Right atrium auricular region (tissue), 2 donors: ENCODE measurements at regions not wholly inside any gene's neighbourhood (a gene's known extent, or its start where the extent isn't known, plus 50 kb on each side); places are given as distances from the start of the nearest gene placed in this dataset.

Experiments
- DNase-seq: peaks from one replicate; pipeline ENCODE4 v3.0.0-alpha.2; 2019; ENCODE audit warnings: low spot score
- H3K27ac ChIP-seq, 2 donors: fragments of 200-600 bp; sonication (generic); 1 replicate in 1 of 2; 2 replicates in 1 of 2; pipeline ENCODE4 v1.5.1; 2016 to 2019
- H3K27me3 ChIP-seq, 2 donors: fragments of 200-600 bp; sonication (generic); one replicate each; pipeline versions ENCODE4 v1.5.1 to v1.6.0; 2017 to 2019
- H3K36me3 ChIP-seq: fragments of 200-600 bp; sonication (generic); one replicate; pipeline ENCODE4 v1.5.1; 2016
- H3K4me1 ChIP-seq, 2 donors: fragments of 200-600 bp; sonication (generic); one replicate each; pipeline versions ENCODE4 v1.5.1 to v1.6.0; 2017 to 2019
- H3K4me3 ChIP-seq, 2 donors: fragments of 200-600 bp; sonication (generic); 1 replicate in 1 of 2; 2 replicates in 1 of 2; pipeline ENCODE4 v1.5.1; 2017 to 2019; ENCODE audit warnings: mild to moderate bottlenecking in 1 of 2, moderate library complexity in 1 of 2
- H3K9me3 ChIP-seq, 2 donors: fragments of 200-600 bp; sonication (generic); one replicate each; pipeline ENCODE4 v1.5.1; 2019
- TF ChIP-seq, protein P1 (sequence below), 2 donors: fragments of 200-600 bp; sonication (generic); IDR thresholded peaks; one replicate each; pipeline ENCODE4 v1.5.1; 2019; ENCODE audit warnings: antibody characterized with exemption in 2 of 2

DNA sequence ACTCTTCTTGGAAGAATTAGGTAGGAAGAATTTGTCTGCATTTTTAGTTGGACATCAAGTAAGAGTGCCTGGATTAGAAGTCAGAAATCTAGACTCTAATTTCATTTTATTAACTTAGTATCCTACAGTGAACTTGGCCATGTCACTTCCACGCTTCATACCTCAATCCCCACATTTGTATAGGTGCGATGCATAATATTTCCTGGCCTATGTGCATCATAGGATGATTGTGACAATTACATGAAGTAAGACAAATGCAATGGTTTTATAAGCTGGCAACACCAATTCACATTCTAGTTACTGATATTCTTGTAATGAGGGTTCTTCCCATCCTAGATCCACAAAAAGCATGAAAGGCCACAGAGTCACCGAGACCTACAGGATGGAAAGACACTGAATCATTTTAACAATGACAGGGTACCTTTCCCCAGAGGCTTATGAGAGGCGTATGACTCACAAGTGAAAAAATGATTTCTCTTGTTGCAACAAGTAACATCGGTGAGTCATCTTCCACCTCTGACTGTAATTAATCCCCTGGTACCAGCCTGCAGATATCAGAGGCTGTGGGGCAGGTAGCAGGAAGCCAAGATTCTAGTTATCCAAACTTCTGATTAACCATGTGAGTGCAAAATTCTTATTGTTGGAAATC, 56.0 kb upstream of the OR5AK2 start:
- Histone ChIP-seq H3K9me3 (no peaks in the 10 kb centered on the region), H3K27ac (no peak overlapping the region), H3K36me3 (no peaks in the 10 kb centered on the region), H3K4me1 (no peaks in the 10 kb centered on the region), H3K27me3 (no peaks in the 10 kb centered on the region), H3K4me3 (no peak overlapping the region)
- no peak for DNase-seq
- TF ChIP-seq, protein P1, sequence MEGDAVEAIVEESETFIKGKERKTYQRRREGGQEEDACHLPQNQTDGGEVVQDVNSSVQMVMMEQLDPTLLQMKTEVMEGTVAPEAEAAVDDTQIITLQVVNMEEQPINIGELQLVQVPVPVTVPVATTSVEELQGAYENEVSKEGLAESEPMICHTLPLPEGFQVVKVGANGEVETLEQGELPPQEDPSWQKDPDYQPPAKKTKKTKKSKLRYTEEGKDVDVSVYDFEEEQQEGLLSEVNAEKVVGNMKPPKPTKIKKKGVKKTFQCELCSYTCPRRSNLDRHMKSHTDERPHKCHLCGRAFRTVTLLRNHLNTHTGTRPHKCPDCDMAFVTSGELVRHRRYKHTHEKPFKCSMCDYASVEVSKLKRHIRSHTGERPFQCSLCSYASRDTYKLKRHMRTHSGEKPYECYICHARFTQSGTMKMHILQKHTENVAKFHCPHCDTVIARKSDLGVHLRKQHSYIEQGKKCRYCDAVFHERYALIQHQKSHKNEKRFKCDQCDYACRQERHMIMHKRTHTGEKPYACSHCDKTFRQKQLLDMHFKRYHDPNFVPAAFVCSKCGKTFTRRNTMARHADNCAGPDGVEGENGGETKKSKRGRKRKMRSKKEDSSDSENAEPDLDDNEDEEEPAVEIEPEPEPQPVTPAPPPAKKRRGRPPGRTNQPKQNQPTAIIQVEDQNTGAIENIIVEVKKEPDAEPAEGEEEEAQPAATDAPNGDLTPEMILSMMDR (IDR thresholded peaks at IDR 0.05): no peak

DNA sequence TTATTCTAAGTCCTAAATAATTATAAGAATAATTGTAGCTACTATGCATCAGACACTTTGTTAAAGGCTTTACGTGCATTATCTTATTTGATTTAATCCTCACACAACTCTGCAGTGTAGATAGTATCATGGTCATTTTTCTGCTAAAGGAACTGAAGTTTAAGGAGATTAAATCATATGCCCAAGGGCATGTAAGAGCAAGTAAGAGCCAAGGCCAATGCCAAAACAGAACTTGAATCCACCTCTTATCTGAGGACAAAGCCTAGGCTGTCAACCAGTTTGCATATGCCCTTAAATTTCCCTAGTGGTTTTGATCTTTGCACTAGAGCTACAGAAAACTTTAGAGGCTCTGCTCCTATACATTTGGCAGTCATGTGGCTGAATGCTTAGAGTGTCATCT, 65.6 kb upstream of the OR5AK2 start:
- TF ChIP-seq, protein P1 (IDR thresholded peaks at IDR 0.05): no peak
- H3K27ac ChIP-seq: no peak overlapping the region
- no peaks in the 10 kb centered on the region for H3K4me1 ChIP-seq

DNA sequence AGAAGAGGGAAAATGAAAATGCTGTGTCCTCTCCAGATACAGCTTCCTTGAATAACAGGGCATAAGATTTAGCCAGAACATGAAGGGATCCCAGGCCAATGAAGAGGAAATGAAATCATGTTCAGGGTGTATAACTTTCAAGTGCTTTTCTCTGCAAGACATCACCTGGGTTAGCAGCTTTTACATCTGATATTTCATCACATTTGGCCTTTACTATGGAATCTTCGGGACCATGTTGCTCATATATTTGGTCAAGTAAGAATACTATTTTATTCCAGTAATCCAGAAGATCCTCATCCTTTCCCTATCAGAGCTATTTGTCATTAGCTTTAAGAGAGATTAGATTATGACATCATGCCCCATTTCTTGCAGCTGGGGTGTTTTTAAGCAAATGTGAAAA, 66.3 kb upstream of the OR5AK2 start:
- no peaks in the 10 kb centered on the region for H3K27me3 ChIP-seq
- TF ChIP-seq, protein P1 (IDR thresholded peaks at IDR 0.05): no peak
- H3K4me1 ChIP-seq: no peaks in the 10 kb centered on the region
- no peak overlapping the region for H3K4me3 ChIP-seq
- no peaks in the 10 kb centered on the region for H3K36me3 ChIP-seq
- H3K9me3 ChIP-seq: no peaks in the 10 kb centered on the region
- DNase-seq: no peak
- no peak overlapping the region for H3K27ac ChIP-seq

More for the DNA sequence above, 65.6 kb upstream of the OR5AK2 start:
- Histone ChIP-seq H3K27me3 (no peaks in the 10 kb centered on the region), H3K9me3 (no peaks in the 10 kb centered on the region), H3K4me3 (no peak overlapping the region), H3K36me3 (no peaks in the 10 kb centered on the region)
- no peak for DNase-seq

DNA sequence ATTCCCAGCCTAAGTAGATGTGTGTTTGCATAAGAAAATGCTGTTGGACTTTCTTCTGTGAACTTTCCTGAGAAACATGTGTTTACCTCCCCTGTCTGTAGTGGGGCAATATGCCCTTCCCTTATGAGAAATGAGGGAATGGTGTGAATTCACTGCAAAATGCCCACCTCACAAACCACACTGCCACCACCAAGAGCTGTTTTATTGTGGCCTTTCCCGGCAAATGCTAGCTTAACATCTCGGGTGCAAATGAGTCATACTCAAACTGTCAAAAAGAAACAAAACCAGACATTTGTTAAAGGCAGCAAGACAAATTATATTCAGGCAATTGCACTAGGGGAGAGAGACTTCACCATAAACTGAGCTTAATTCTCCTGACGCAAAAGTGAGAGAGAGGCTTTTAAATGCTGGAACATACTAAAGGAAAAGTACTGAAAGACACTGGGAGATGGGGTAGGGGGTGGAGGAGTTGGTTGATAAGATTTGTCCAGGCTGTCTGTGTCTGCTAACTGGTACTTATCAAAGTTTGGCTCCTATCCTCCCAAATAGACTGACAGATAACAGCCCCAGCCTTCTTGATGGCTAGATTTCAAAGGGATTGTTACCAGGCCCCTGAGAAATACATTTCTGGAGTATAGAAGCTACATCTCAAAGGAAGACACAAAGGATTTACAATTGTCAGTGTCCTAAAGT, 70.9 kb upstream of the OR5AK2 start:
- H3K36me3 ChIP-seq: no peaks in the 10 kb centered on the region
- no peak overlapping the region for H3K4me3 ChIP-seq
- no peak for DNase-seq
- no peak overlapping the region for H3K27ac ChIP-seq
- TF ChIP-seq, protein P1 (IDR thresholded peaks at IDR 0.05): no peak
- H3K4me1 ChIP-seq: no peaks in the 10 kb centered on the region
- no peaks in the 10 kb centered on the region for H3K9me3 ChIP-seq
- no peaks in the 10 kb centered on the region for H3K27me3 ChIP-seq

DNA sequence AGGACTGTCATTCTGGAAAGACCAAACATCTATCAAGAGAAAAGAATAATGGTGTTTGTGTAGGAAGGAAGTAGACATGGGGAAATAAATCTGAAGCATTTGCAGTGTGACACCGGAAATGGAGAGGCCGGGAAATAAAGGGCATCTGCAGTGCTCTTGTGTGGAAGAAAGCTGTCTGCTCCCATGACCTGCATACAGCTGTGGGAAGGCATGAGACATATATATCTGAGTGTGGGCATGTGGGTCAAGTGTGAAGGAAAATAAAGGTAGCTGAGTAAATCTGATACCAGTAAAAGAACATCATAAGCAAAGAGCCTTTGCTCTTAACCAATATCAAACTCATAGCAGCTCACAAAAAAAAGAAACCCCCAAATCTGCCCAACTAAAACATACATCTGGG, 72.1 kb upstream of the OR5AK2 start:
- no peaks in the 10 kb centered on the region for H3K9me3 ChIP-seq
- TF ChIP-seq, protein P1 (IDR thresholded peaks at IDR 0.05): no peak

More for the DNA sequence above, 72.1 kb upstream of the OR5AK2 start:
- H3K36me3 ChIP-seq: no peaks in the 10 kb centered on the region
- no peak overlapping the region for H3K4me3 ChIP-seq
- H3K4me1 ChIP-seq: no peaks in the 10 kb centered on the region
- no peaks in the 10 kb centered on the region for H3K27me3 ChIP-seq
- no peak for DNase-seq
- no peak overlapping the region for H3K27ac ChIP-seq
